T-cell (primary cell): ENCODE measurements at regions not wholly inside any gene's neighbourhood (a gene's known extent, or its start where the extent isn't known, plus 50 kb on each side); places are given as distances from the start of the nearest gene placed in this dataset.

ENCODE experiments used
- ATAC-seq, 4 experiments: fragments of 200-7000 bp in 3 of 4; fragments of 150-1000 bp in 1 of 4; cut with Tn5 transposase; replicated peaks in 1 of 4; 1 replicate in 3 of 4; 2 replicates in 1 of 4; pipeline ENCODE4 v1.10.0; 2021; ENCODE audit warnings: moderate library complexity in 3 of 4, mild to moderate bottlenecking in 2 of 4, moderate number of reproducible peaks in 1 of 4
- CTCF ChIA-PET, 2 donors: fragments of 300-600 bp; sonication (Branson Sonifier 250); formaldehyde crosslinking; loops; one replicate each; lab custom pipeline; 2022; ENCODE audit warnings: antibody characterized with exemption in 2 of 2; lab: Charles Lee
- POLR2A ChIA-PET, 2 donors: fragments of 300-600 bp; sonication (Branson Sonifier 250); formaldehyde crosslinking; loops; one replicate each; lab custom pipeline; 2022; ENCODE audit warnings: antibody characterized with exemption in 2 of 2; lab: Charles Lee
- DNase-seq, 35 experiments: peaks; one replicate each; pipeline versions ENCODE4 v3.0.0 to v3.0.0-alpha.2; 2013 to 2023
- H3K27ac ChIP-seq: one replicate; pipeline ENCODE4 v1.5.1; 2013; ENCODE audit warnings: low read length
- H3K27me3 ChIP-seq, 2 experiments: replicated peaks in 1 of 2; 1 replicate in 1 of 2; 2 replicates in 1 of 2; pipeline versions ENCODE4 v1.6.1 to v1.7.0; 2013; ENCODE audit warnings: low read length in 1 of 2, mixed read lengths in 1 of 2; ENCODE audit not compliant: control insufficient read depth in 2 of 2, insufficient read depth in 2 of 2; ENCODE audit errors: extremely low read depth in 1 of 2
- H3K36me3 ChIP-seq, 2 donors: 1 replicate in 1 of 2; 2 replicates in 1 of 2; pipeline versions ENCODE4 v1.6.1 to v1.7.0; 2013; ENCODE audit warnings: low read length in 1 of 2; ENCODE audit not compliant: control insufficient read depth in 2 of 2, insufficient read depth in 1 of 2; ENCODE audit errors: extremely low read depth in 1 of 2
- H3K4me1 ChIP-seq, 2 experiments: 1 replicate in 1 of 2; 2 replicates in 1 of 2; pipeline versions ENCODE4 v1.6.1 to v1.7.0; 2013; ENCODE audit warnings: low read length in 2 of 2, mixed read lengths in 1 of 2; ENCODE audit not compliant: insufficient read depth in 2 of 2, control insufficient read depth in 1 of 2; ENCODE audit errors: extremely low read depth in 1 of 2
- H3K4me3 ChIP-seq, 2 donors: 1 replicate in 1 of 2; 2 replicates in 1 of 2; pipeline versions ENCODE4 v1.5.1 to v1.7.0; 2013; ENCODE audit warnings: mild to moderate bottlenecking in 2 of 2, low read length in 1 of 2, moderate library complexity in 1 of 2; ENCODE audit not compliant: control insufficient read depth in 1 of 2; ENCODE audit errors: extremely low read depth in 1 of 2
- H3K9me3 ChIP-seq: 2 replicates; pipeline ENCODE4 v1.7.0; 2013
- H3K27ac Mint-ChIP-seq, 2 donors: one replicate each; pipeline ENCODE4 v1.8.0; 2020 to 2021; ENCODE audit warnings: mild to moderate bottlenecking in 2 of 2, mixed read lengths in 2 of 2
- H3K27me3 Mint-ChIP-seq, 2 donors: one replicate each; pipeline ENCODE4 v1.8.0; 2021 to 2022; ENCODE audit warnings: mixed read lengths in 2 of 2
- H3K36me3 Mint-ChIP-seq: one replicate; pipeline ENCODE4 v1.8.0; 2021; ENCODE audit warnings: mixed read lengths
- H3K4me1 Mint-ChIP-seq, 3 donors: one replicate each; pipeline ENCODE4 v1.8.0; 2020 to 2022; ENCODE audit warnings: mixed read lengths in 3 of 3, mild to moderate bottlenecking in 1 of 3
- H3K4me3 Mint-ChIP-seq, 3 donors: one replicate each; pipeline ENCODE4 v1.8.0; 2020 to 2022; ENCODE audit warnings: mild to moderate bottlenecking in 3 of 3, mixed read lengths in 3 of 3, moderate library complexity in 3 of 3
- H3K9me3 Mint-ChIP-seq, 3 donors: one replicate each; pipeline ENCODE4 v1.8.0; 2020 to 2022; ENCODE audit warnings: mixed read lengths in 3 of 3
- WGBS: methylation state at CpG from one replicate; pipeline ENCODE4 v1.1.5; 2013; ENCODE audit warnings: missing lambda C conversion rate; ENCODE audit not compliant: insufficient coverage; 5-methylcytosine and 5-hydroxymethylcytosine counted together

- Mint-ChIP-seq H3K4me1 (no peaks in the 10 kb centered on the region), H3K36me3 (no peaks in the 10 kb centered on the region), H3K27ac (no peak overlapping the region), H3K4me3 (no peak overlapping the region), H3K27me3 (no peaks in the 10 kb centered on the region), H3K9me3 (peaks cover 6 to 8% (median 7%) of the 10 kb centered on the region in 3 donors)
- no peaks in the 10 kb centered on the region for H3K27me3 ChIP-seq
- ATAC-seq (no peak), DNase-seq (no peak)
- whole genome bisulfite sequencing: no CpG with 5 or more reads among the region's 4 CpGs
- H3K27ac ChIP-seq: no peak overlapping the region
- H3K36me3 ChIP-seq: no peaks in the 10 kb centered on the region
- H3K4me3 ChIP-seq: no peak overlapping the region
- H3K4me1 ChIP-seq: no peaks in the 10 kb centered on the region
- POLR2A ChIA-PET: no interaction called here
- CTCF ChIA-PET: no interaction called here
- H3K9me3 ChIP-seq: no peaks in the 10 kb centered on the region
Observed at GRCh38 chr2:34307636-34308035, 708.5 kb upstream of the FAM98A start.

GRCh38 chr2:34306745-34307144 is 707.6 kb upstream of the FAM98A start:
- H3K4me3 ChIP-seq: no peak overlapping the region
- no peak for DNase-seq
- Mint-ChIP-seq H3K27ac (no peak overlapping the region), H3K9me3 (peaks cover 4 to 5% (median 5%) of the 10 kb centered on the region in 3 donors), H3K4me3 (no peak overlapping the region), H3K36me3 (no peaks in the 10 kb centered on the region), H3K27me3 (no peaks in the 10 kb centered on the region), H3K4me1 (no peaks in the 10 kb centered on the region)
- H3K27ac ChIP-seq: no peak overlapping the region
- CTCF ChIA-PET: no interaction called here
- POLR2A ChIA-PET: no interaction called here
- no peak for ATAC-seq
- no peaks in the 10 kb centered on the region for H3K27me3 ChIP-seq
- H3K36me3 ChIP-seq: no peaks in the 10 kb centered on the region
- no peaks in the 10 kb centered on the region for H3K9me3 ChIP-seq
- H3K4me1 ChIP-seq: no peaks in the 10 kb centered on the region

GRCh38 chr2:34305587-34305986 is 706.5 kb upstream of the FAM98A start:
- no peaks in the 10 kb centered on the region for H3K4me1 Mint-ChIP-seq
- H3K27ac Mint-ChIP-seq: no peak overlapping the region
- Histone ChIP-seq H3K4me3 (no peak overlapping the region), H3K9me3 (no peaks in the 10 kb centered on the region), H3K4me1 (no peaks in the 10 kb centered on the region), H3K27ac (no peak overlapping the region), H3K27me3 (no peaks in the 10 kb centered on the region), H3K36me3 (no peaks in the 10 kb centered on the region)
- no peak overlapping the region for H3K4me3 Mint-ChIP-seq
- no peaks in the 10 kb centered on the region for H3K36me3 Mint-ChIP-seq
- ChIA-PET POLR2A (no interaction called here), CTCF (interaction anchor here in 1 of 2 donors (0.5 to 0.6 kb wide), 2 partner anchors 82 to 444 kb away, joined by 3 read pairs; no protein-coding TSS in a partner anchor)
- peaks cover 3 to 9% (median 5%) of the 10 kb centered on the region in 3 donors for H3K9me3 Mint-ChIP-seq
- no peaks in the 10 kb centered on the region for H3K27me3 Mint-ChIP-seq
- ATAC-seq (no peak), DNase-seq (no peak)
- 46% methylated on average over 1 of the region's 3 CpGs for WGBS

GRCh38 chr2:34294961-34295360 is 695.9 kb upstream of the FAM98A start:
- Mint-ChIP-seq H3K27me3 (no peaks in the 10 kb centered on the region), H3K9me3 (peaks cover 0 to 4% (median 0%) of the 10 kb centered on the region in 3 donors), H3K27ac (no peak overlapping the region), H3K4me1 (no peaks in the 10 kb centered on the region), H3K4me3 (no peak overlapping the region), H3K36me3 (no peaks in the 10 kb centered on the region)
- H3K4me1 ChIP-seq: no peaks in the 10 kb centered on the region
- ChIA-PET CTCF (no interaction called here), POLR2A (no interaction called here)
- WGBS: 52% methylated on average over 2 of the region's 4 CpGs
- H3K27ac ChIP-seq: no peak overlapping the region
- ATAC-seq: no peak
- DNase-seq: no peak
- H3K4me3 ChIP-seq: no peak overlapping the region
- H3K27me3 ChIP-seq: no peaks in the 10 kb centered on the region
- no peaks in the 10 kb centered on the region for H3K9me3 ChIP-seq
- H3K36me3 ChIP-seq: no peaks in the 10 kb centered on the region

GRCh38 chr2:34291076-34291475 is 692.0 kb upstream of the FAM98A start:
- Mint-ChIP-seq H3K9me3 (peaks cover 4 to 9% (median 5%) of the 10 kb centered on the region in 3 donors), H3K36me3 (no peaks in the 10 kb centered on the region), H3K4me1 (no peaks in the 10 kb centered on the region), H3K27ac (no peak overlapping the region), H3K4me3 (no peak overlapping the region), H3K27me3 (no peaks in the 10 kb centered on the region)
- WGBS: no CpG with 5 or more reads among the region's 1 CpG
- DNase-seq (no peak), ATAC-seq (no peak)
- ChIA-PET CTCF (no interaction called here), POLR2A (no interaction called here)
- no peaks in the 10 kb centered on the region for H3K36me3 ChIP-seq
- no peaks in the 10 kb centered on the region for H3K27me3 ChIP-seq
- no peak overlapping the region for H3K27ac ChIP-seq
- H3K4me1 ChIP-seq: no peaks in the 10 kb centered on the region
- H3K4me3 ChIP-seq: no peak overlapping the region
- H3K9me3 ChIP-seq: no peaks in the 10 kb centered on the region

GRCh38 chr2:34288016-34288415 is 688.9 kb upstream of the FAM98A start:
- Histone ChIP-seq H3K27ac (no peak overlapping the region), H3K4me3 (no peak overlapping the region), H3K4me1 (no peaks in the 10 kb centered on the region), H3K36me3 (no peaks in the 10 kb centered on the region), H3K9me3 (no peaks in the 10 kb centered on the region), H3K27me3 (no peaks in the 10 kb centered on the region)
- Mint-ChIP-seq H3K36me3 (no peaks in the 10 kb centered on the region), H3K27ac (no peak overlapping the region), H3K4me1 (no peaks in the 10 kb centered on the region), H3K4me3 (no peak overlapping the region), H3K9me3 (peaks cover 7 to 15% (median 12%) of the 10 kb centered on the region in 3 donors), H3K27me3 (no peaks in the 10 kb centered on the region)
- ATAC-seq (no peak), DNase-seq (no peak)
- POLR2A ChIA-PET: no interaction called here
- CTCF ChIA-PET: no interaction called here

GRCh38 chr2:34280606-34281005 is 681.5 kb upstream of the FAM98A start:
- no peak for ATAC-seq
- H3K9me3 Mint-ChIP-seq: peaks cover 4 to 17% (median 13%) of the 10 kb centered on the region in 3 donors

More at GRCh38 chr2:34280606-34281005, 681.5 kb upstream of the FAM98A start:
- Histone ChIP-seq H3K27ac (no peak overlapping the region), H3K36me3 (no peaks in the 10 kb centered on the region), H3K4me1 (no peaks in the 10 kb centered on the region), H3K4me3 (no peak overlapping the region), H3K9me3 (no peaks in the 10 kb centered on the region), H3K27me3 (no peaks in the 10 kb centered on the region)
- Mint-ChIP-seq H3K27me3 (no peaks in the 10 kb centered on the region), H3K4me3 (no peak overlapping the region), H3K4me1 (no peaks in the 10 kb centered on the region), H3K36me3 (no peaks in the 10 kb centered on the region), H3K27ac (no peak overlapping the region)
- WGBS: no CpG with 5 or more reads among the region's 1 CpG
- CTCF ChIA-PET: no interaction called here
- POLR2A ChIA-PET: no interaction called here
- no peak for DNase-seq
